ENCODE measurements at regions not wholly inside any gene's neighbourhood (a gene's known extent, or its start where the extent isn't known, plus 50 kb on each side); places are given as distances from the start of the nearest gene placed in this dataset.

- TF ChIP-seq, protein P1, sequence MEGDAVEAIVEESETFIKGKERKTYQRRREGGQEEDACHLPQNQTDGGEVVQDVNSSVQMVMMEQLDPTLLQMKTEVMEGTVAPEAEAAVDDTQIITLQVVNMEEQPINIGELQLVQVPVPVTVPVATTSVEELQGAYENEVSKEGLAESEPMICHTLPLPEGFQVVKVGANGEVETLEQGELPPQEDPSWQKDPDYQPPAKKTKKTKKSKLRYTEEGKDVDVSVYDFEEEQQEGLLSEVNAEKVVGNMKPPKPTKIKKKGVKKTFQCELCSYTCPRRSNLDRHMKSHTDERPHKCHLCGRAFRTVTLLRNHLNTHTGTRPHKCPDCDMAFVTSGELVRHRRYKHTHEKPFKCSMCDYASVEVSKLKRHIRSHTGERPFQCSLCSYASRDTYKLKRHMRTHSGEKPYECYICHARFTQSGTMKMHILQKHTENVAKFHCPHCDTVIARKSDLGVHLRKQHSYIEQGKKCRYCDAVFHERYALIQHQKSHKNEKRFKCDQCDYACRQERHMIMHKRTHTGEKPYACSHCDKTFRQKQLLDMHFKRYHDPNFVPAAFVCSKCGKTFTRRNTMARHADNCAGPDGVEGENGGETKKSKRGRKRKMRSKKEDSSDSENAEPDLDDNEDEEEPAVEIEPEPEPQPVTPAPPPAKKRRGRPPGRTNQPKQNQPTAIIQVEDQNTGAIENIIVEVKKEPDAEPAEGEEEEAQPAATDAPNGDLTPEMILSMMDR (conservative IDR thresholded peaks at IDR 0.05): no peak
- no peak for TF ChIP-seq ZFX (IDR thresholded peaks at IDR 0.05)
Measured at GRCh38 chr17:410543-411401, 58.2 kb upstream of the RPH3AL start.

Measured in C4-2B (cell line).